Activated naive CD8-positive, alpha-beta T cell (primary cell): ENCODE measurements at regions not wholly inside any gene's neighbourhood (a gene's known extent, or its start where the extent isn't known, plus 50 kb on each side); places are given as distances from the start of the nearest gene placed in this dataset.
"Not testable (repeated sequence)": the region's sequence is repeated elsewhere in the genome, so short reads cannot be mapped to it uniquely, and the experiment has no call there.

ENCODE experiments used
- H3K27ac Mint-ChIP-seq: one replicate; pipeline ENCODE4 v1.8.0; 2021; ENCODE audit warnings: mixed read lengths
- H3K27me3 Mint-ChIP-seq: one replicate; pipeline ENCODE4 v1.8.0; 2021; ENCODE audit warnings: mixed read lengths
- H3K36me3 Mint-ChIP-seq: one replicate; pipeline ENCODE4 v1.8.0; 2021; ENCODE audit warnings: mixed read lengths
- H3K4me1 Mint-ChIP-seq: one replicate; pipeline ENCODE4 v1.8.0; 2021; ENCODE audit warnings: low read depth, mixed read lengths
- H3K4me3 Mint-ChIP-seq: one replicate; pipeline ENCODE4 v1.8.0; 2021; ENCODE audit warnings: mild to moderate bottlenecking, mixed read lengths
- H3K9me3 Mint-ChIP-seq: one replicate; pipeline ENCODE4 v1.8.0; 2021; ENCODE audit warnings: low read depth, mixed read lengths

DNA sequence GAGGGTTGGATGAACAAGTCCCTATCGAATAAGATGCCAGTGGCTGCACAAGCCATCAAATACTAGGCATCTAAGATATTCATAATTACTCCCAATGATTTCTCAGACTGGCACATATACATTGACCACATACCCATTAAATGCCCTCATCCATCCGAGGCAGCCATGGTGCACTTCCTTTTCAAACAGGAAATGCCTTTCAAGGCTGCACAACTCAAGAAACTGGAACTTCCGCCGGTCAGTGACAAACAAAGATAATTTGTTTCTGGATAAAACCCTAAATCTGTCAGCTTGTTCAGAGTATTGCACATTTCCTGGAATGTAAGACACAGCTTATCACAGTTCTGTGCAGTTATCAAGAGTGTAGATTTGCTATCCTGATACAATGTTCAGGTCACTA is 203.7 kb downstream of the RMST start:
- no peaks in the 10 kb centered on the region for H3K4me1 Mint-ChIP-seq
- H3K4me3 Mint-ChIP-seq, result no peak overlapping the region
- H3K36me3 Mint-ChIP-seq, result no peaks in the 10 kb centered on the region
- H3K27me3 Mint-ChIP-seq, result peaks cover 2% of the 10 kb centered on the region
- H3K27ac Mint-ChIP-seq, result no peak overlapping the region
- H3K9me3 Mint-ChIP-seq, result peaks cover 4% of the 10 kb centered on the region

- H3K27me3 Mint-ChIP-seq, result no peaks in the 10 kb centered on the region
- no peak overlapping the region for H3K27ac Mint-ChIP-seq
Observed at GRCh38 chr12:97672870-97673269, 210.3 kb downstream of the RMST start.

GRCh38 chr12:97680751-97681150 is 218.1 kb downstream of the RMST start:
- Mint-ChIP-seq H3K27me3 (no peaks in the 10 kb centered on the region), H3K4me3 (no peak overlapping the region)

More at GRCh38 chr12:97672870-97673269, 210.3 kb downstream of the RMST start:
- Mint-ChIP-seq H3K4me1 (no peaks in the 10 kb centered on the region), H3K36me3 (no peaks in the 10 kb centered on the region), H3K4me3 (no peak overlapping the region), H3K9me3 (no peaks in the 10 kb centered on the region)

DNA sequence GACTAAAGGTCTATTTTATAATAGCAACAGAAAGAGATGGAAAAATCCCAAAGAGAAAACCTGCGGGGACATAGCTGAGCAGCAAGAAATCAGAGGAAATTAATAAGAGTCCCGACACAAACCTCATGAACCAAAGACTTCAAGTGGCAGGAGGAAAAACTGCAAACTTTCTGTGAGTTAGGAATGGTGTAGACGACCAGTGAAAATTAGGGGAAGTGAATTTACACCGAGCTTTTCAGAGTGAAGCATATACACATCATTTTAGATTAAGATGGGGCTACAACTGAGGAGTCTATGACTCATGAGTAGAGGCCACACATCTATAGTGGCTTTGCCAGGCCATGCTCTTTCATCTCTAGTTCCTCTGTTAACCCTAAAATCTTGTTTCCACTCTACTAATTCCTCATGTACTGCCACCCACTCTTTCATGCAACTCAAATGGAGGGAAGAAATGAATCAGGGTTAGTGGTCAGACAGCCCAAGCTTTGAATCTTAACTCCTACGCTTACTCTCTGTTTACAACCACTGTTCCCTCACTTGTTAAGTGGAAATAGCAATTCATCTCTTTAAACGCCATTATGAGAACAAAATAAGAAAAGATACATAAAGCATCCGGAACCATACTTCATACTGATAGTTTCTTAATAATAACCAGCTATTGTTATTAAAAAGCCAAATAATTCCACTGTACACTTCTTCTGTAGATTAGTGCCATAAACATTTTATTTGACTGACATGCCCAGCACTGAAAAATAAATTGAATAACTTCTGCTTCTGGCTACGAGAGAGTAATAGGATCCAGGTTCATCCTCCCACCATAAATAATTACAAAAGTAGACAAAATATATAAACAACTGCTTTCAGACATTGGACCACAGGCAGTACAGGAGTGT is 219.3 kb downstream of the RMST start:
- Mint-ChIP-seq H3K9me3 (no peaks in the 10 kb centered on the region), H3K4me1 (no peaks in the 10 kb centered on the region)

More at GRCh38 chr12:97680751-97681150, 218.1 kb downstream of the RMST start:
- Mint-ChIP-seq H3K36me3 (no peaks in the 10 kb centered on the region), H3K4me1 (no peaks in the 10 kb centered on the region), H3K27ac (no peak overlapping the region), H3K9me3 (no peaks in the 10 kb centered on the region)

DNA sequence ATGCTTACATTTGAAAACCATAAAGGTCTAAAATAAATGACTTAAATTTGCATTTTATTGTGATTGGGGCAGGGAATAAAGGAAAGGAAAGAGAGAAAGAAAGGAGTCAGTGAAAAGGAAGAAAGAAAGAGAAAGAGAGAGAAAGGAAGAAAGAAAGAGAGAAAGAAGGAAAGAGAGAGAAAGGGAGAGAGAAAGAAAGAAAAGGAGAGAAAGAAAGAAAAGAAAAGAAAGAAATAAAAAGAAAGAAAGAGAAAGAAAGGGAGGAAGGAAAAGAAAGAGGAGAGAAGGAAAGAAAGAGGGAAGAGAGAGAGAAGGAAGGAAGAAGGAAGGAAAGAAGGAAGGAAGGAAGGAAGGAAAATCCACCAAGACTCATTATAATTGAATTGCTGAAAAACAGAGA is 222.8 kb downstream of the RMST start:
- no peaks in the 10 kb centered on the region for H3K36me3 Mint-ChIP-seq
- no peaks in the 10 kb centered on the region for H3K27me3 Mint-ChIP-seq
- H3K27ac Mint-ChIP-seq, result no peak overlapping the region
- no peak overlapping the region for H3K4me3 Mint-ChIP-seq
- H3K4me1 Mint-ChIP-seq, result no peaks in the 10 kb centered on the region
- peaks cover under 1% of the 10 kb centered on the region for H3K9me3 Mint-ChIP-seq

More for the DNA sequence above, 219.3 kb downstream of the RMST start:
- Mint-ChIP-seq H3K27me3 (no peaks in the 10 kb centered on the region), H3K36me3 (no peaks in the 10 kb centered on the region), H3K4me3 (no peak overlapping the region), H3K27ac (no peak overlapping the region)

DNA sequence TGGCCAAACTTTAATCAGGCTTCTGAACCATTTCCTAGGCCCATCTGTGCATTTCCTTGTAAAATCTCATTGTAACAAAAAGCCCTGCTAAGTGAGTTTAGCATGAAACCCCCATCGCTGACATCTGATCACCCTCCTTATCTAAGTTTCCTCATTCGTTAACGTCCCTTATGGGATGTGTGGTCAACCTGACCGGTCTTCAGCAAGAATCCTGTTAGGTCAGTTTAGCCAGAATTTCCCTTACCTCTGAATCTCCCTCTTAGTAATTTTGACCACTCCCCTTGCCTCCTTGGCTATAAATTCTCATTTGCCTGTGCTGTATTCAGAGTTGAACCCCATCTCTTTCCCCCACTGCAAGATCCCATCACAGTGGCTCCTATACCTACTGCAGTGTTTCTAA is 239.3 kb downstream of the RMST start:
- H3K36me3 Mint-ChIP-seq, result no peaks in the 10 kb centered on the region
- H3K27ac Mint-ChIP-seq, result no peak overlapping the region
- no peak overlapping the region for H3K4me3 Mint-ChIP-seq
- no peaks in the 10 kb centered on the region for H3K9me3 Mint-ChIP-seq
- no peaks in the 10 kb centered on the region for H3K27me3 Mint-ChIP-seq
- H3K4me1 Mint-ChIP-seq, result no peaks in the 10 kb centered on the region

GRCh38 chr12:97711392-97711791 is 248.8 kb downstream of the RMST start:
- H3K27ac Mint-ChIP-seq, result no peak overlapping the region
- no peaks in the 10 kb centered on the region for H3K36me3 Mint-ChIP-seq
- H3K9me3 Mint-ChIP-seq, result peaks cover 7% of the 10 kb centered on the region
- no peak overlapping the region for H3K4me3 Mint-ChIP-seq
- no peaks in the 10 kb centered on the region for H3K27me3 Mint-ChIP-seq
- no peaks in the 10 kb centered on the region for H3K4me1 Mint-ChIP-seq

DNA sequence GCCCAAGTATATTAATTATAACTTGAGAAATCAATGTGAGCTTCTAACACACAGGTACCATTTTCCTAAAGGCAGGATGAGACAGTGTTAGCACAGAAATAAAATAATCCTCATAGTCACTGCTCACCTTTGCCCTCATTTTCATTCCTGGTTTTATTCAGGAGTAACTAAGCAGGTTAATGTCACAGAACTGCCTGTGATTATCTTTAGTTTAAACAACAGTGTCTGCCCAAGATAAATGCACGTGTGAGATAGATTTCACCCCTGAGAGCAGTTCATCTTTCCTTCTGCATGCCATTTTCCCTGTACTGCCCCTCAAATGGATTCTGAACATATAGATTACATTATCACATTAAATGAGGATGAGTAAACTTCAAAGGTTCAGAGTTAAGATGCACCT is 250.7 kb downstream of the RMST start:
- H3K27ac Mint-ChIP-seq, result no peak overlapping the region
- H3K36me3 Mint-ChIP-seq, result no peaks in the 10 kb centered on the region
- H3K27me3 Mint-ChIP-seq, result no peaks in the 10 kb centered on the region

GRCh38 chr12:97714107-97714563 is 251.5 kb downstream of the RMST start:
- no peak overlapping the region for H3K4me3 Mint-ChIP-seq
- no peaks in the 10 kb centered on the region for H3K27me3 Mint-ChIP-seq
- H3K36me3 Mint-ChIP-seq, result no peaks in the 10 kb centered on the region
- H3K27ac Mint-ChIP-seq, result no peak overlapping the region
- H3K4me1 Mint-ChIP-seq, result no peaks in the 10 kb centered on the region
- peaks cover 5% of the 10 kb centered on the region for H3K9me3 Mint-ChIP-seq

More for the DNA sequence above, 250.7 kb downstream of the RMST start:
- Mint-ChIP-seq H3K4me3 (no peak overlapping the region), H3K9me3 (peaks cover 7% of the 10 kb centered on the region), H3K4me1 (no peaks in the 10 kb centered on the region)

- no peaks in the 10 kb centered on the region for H3K36me3 Mint-ChIP-seq
- no peak overlapping the region for H3K27ac Mint-ChIP-seq
- H3K4me1 Mint-ChIP-seq, result no peaks in the 10 kb centered on the region
- peaks cover 8% of the 10 kb centered on the region for H3K9me3 Mint-ChIP-seq
- no peak overlapping the region for H3K4me3 Mint-ChIP-seq
- H3K27me3 Mint-ChIP-seq, result no peaks in the 10 kb centered on the region
Observed at GRCh38 chr12:97716356-97716755, 253.8 kb downstream of the RMST start.

- not testable (repeated sequence) for H3K4me1 Mint-ChIP-seq, H3K4me3 Mint-ChIP-seq, H3K27me3 Mint-ChIP-seq, H3K36me3 Mint-ChIP-seq, H3K27ac Mint-ChIP-seq
- H3K9me3 Mint-ChIP-seq, result peaks cover 13% of the 10 kb centered on the region
Observed at GRCh38 chr12:97723801-97724200, 261.2 kb downstream of the RMST start.

- Mint-ChIP-seq H3K9me3 (peaks cover 4% of the 10 kb centered on the region), H3K36me3 (no peaks in the 10 kb centered on the region)
Observed at GRCh38 chr12:97745406-97746101, 282.9 kb downstream of the RMST start.

DNA sequence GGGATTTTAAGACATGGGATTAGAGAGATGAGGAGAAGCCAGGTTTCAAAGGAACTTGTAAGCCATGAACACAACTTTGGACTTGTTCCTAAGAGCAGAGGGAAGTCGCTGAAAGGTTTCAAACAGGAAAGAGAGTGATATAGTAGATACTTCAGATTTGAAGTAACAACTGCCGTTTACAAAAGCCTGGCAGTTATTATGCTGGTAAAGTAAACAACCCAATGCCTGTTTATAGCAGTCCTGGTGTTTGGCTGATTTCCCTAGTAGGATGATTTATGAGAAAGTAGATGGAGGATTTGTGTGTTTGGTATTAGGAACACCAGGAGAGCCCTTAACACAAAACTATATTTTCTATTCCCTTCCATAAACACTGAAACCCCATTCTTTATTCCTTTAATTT is 285.7 kb downstream of the RMST start:
- Mint-ChIP-seq H3K9me3 (peaks cover 4% of the 10 kb centered on the region), H3K36me3 (no peaks in the 10 kb centered on the region), H3K4me3 (no peak overlapping the region), H3K4me1 (no peaks in the 10 kb centered on the region), H3K27me3 (no peaks in the 10 kb centered on the region), H3K27ac (no peak overlapping the region)

More at GRCh38 chr12:97745406-97746101, 282.9 kb downstream of the RMST start:
- Mint-ChIP-seq H3K27me3 (no peaks in the 10 kb centered on the region), H3K27ac (no peak overlapping the region), H3K4me3 (no peak overlapping the region), H3K4me1 (no peaks in the 10 kb centered on the region)

DNA sequence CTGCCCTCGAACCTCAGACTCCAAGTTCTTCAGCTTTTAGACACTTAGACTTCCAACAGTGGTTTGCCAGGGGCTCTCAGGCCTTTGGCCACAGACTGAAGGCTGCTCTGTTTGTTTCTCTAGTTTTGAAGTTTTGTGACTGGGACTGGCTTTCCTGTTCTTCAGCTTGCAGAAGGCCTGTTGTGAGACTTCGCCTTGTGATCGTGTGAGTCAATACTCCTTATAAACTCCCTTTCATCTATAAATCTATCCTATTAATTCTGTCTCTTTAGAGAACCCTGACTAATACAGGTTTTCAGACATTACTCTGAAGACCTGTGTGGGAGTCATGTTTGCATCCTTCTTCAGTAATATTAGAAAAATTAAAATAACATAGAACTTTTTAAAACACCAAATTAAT is 289.1 kb downstream of the RMST start:
- H3K4me3 Mint-ChIP-seq, result no peak overlapping the region

GRCh38 chr12:97752129-97752528 is 289.5 kb downstream of the RMST start:
- Mint-ChIP-seq H3K36me3 (no peaks in the 10 kb centered on the region), H3K4me1 (no peaks in the 10 kb centered on the region), H3K4me3 (no peak overlapping the region), H3K27ac (no peak overlapping the region), H3K9me3 (no peaks in the 10 kb centered on the region), H3K27me3 (no peaks in the 10 kb centered on the region)

More for the DNA sequence above, 289.1 kb downstream of the RMST start:
- no peak overlapping the region for H3K27ac Mint-ChIP-seq
- H3K4me1 Mint-ChIP-seq, result no peaks in the 10 kb centered on the region
- no peaks in the 10 kb centered on the region for H3K36me3 Mint-ChIP-seq
- no peaks in the 10 kb centered on the region for H3K27me3 Mint-ChIP-seq
- H3K9me3 Mint-ChIP-seq, result no peaks in the 10 kb centered on the region
